ENCODE measurements at regions not wholly inside any gene's neighbourhood (a gene's known extent, or its start where the extent isn't known, plus 50 kb on each side); places are given as distances from the start of the nearest gene placed in this dataset.

GRCh38 chr20:16951876-16952275 lies 203.7 kb downstream of the OTOR start:
- no peak for DNase-seq

GRCh38 chr20:16952965-16953364 lies 204.8 kb downstream of the OTOR start:
- DNase-seq = no peak

GRCh38 chr20:16953858-16954257 lies 205.7 kb downstream of the OTOR start:
- no peak for DNase-seq

GRCh38 chr20:16955462-16955861 lies 207.3 kb downstream of the OTOR start:
- DNase-seq = no peak

GRCh38 chr20:16955971-16956370 lies 207.8 kb downstream of the OTOR start:
- DNase-seq = no peak

GRCh38 chr20:16965401-16965800 lies 217.2 kb downstream of the OTOR start:
- DNase-seq = no peak

GRCh38 chr20:16966276-16966880 lies 218.2 kb downstream of the OTOR start:
- DNase-seq = no peak

GRCh38 chr20:16968099-16968498 lies 219.9 kb downstream of the OTOR start:
- no peak for DNase-seq

GRCh38 chr20:16970776-16971175 lies 222.6 kb downstream of the OTOR start:
- DNase-seq = no peak

GRCh38 chr20:16974080-16974854 lies 226.1 kb downstream of the OTOR start:
- no peak for DNase-seq

GRCh38 chr20:16974855-16975162 lies 226.7 kb downstream of the OTOR start:
- DNase-seq = no peak

GRCh38 chr20:16975682-16976081 lies 227.5 kb downstream of the OTOR start:
- no peak for DNase-seq

GRCh38 chr20:16978497-16978896 lies 230.3 kb downstream of the OTOR start:
- DNase-seq = no peak

- DNase-seq = no peak
These were observed 234.1 kb downstream of the OTOR start for GRCh38 chr20:16982091-16982726.

GRCh38 chr20:16984481-16984880 lies 236.3 kb downstream of the OTOR start:
- no peak for DNase-seq

GRCh38 chr20:17003170-17003870 lies 223.5 kb upstream of the PCSK2 start:
- no peak for DNase-seq

GRCh38 chr20:17010181-17010580 lies 216.7 kb upstream of the PCSK2 start:
- DNase-seq = no peak

- no peak for DNase-seq
These were observed 214.2 kb upstream of the PCSK2 start for GRCh38 chr20:17012546-17013226.

- DNase-seq = no peak
These were observed 212.6 kb upstream of the PCSK2 start for GRCh38 chr20:17014217-17014616.

- DNase-seq = no peak
These were observed 212.0 kb upstream of the PCSK2 start for GRCh38 chr20:17014756-17015366.

GRCh38 chr20:17017232-17017631 lies 209.6 kb upstream of the PCSK2 start:
- no peak for DNase-seq

GRCh38 chr20:17021481-17021880 lies 205.4 kb upstream of the PCSK2 start:
- no peak for DNase-seq

- no peak for DNase-seq
These were observed 203.8 kb upstream of the PCSK2 start for GRCh38 chr20:17023036-17023435.
